Natural killer cell (primary cell): ENCODE measurements at regions not wholly inside any gene's neighbourhood (a gene's known extent, or its start where the extent isn't known, plus 50 kb on each side); places are given as distances from the start of the nearest gene placed in this dataset.

Experiments
- ATAC-seq, 3 donors: fragments of 150-1000 bp in 2 of 3; fragments of 200-7000 bp in 1 of 3; cut with Tn5 transposase; 1 replicate in 1 of 3; 2 replicates in 2 of 3; pipeline ENCODE4 v1.10.0; 2021; ENCODE audit warnings: mild to moderate bottlenecking in 2 of 3, moderate library complexity in 2 of 3
- DNase-seq, 2 donors: peaks; one replicate each; pipeline versions ENCODE4 v3.0.0 to v3.0.0-alpha.2; 2013 to 2021; ENCODE audit warnings: mixed read lengths in 1 of 2
- H3K27ac ChIP-seq: one replicate; pipeline ENCODE4 v1.5.1; 2013; ENCODE audit warnings: mild to moderate bottlenecking, low read length
- H3K27me3 ChIP-seq: one replicate; pipeline ENCODE4 v1.6.1; 2013; ENCODE audit warnings: low read length; ENCODE audit not compliant: control insufficient read depth, insufficient read depth
- H3K36me3 ChIP-seq: one replicate; pipeline ENCODE4 v1.6.1; 2013; ENCODE audit warnings: low read length; ENCODE audit not compliant: control insufficient read depth, insufficient read depth
- H3K4me1 ChIP-seq: one replicate; pipeline ENCODE4 v1.6.1; 2013; ENCODE audit warnings: low read length; ENCODE audit not compliant: control insufficient read depth, insufficient read depth
- H3K4me3 ChIP-seq: one replicate; pipeline ENCODE4 v1.5.1; 2013; ENCODE audit warnings: low read length
- H3K9me3 ChIP-seq: one replicate; pipeline ENCODE4 v1.6.1; 2013; ENCODE audit warnings: low read length; ENCODE audit not compliant: control insufficient read depth, insufficient read depth
- H3K27ac Mint-ChIP-seq, 2 donors: one replicate each; pipeline ENCODE4 v1.8.0; 2022; ENCODE audit warnings: mild to moderate bottlenecking in 2 of 2, mixed read lengths in 2 of 2, moderate library complexity in 1 of 2
- H3K27me3 Mint-ChIP-seq, 2 donors: one replicate each; pipeline ENCODE4 v1.8.0; 2022; ENCODE audit warnings: low read depth in 2 of 2, mixed read lengths in 2 of 2
- H3K36me3 Mint-ChIP-seq: one replicate; pipeline ENCODE4 v1.8.0; 2022; ENCODE audit warnings: mixed read lengths
- H3K4me1 Mint-ChIP-seq, 2 donors: one replicate each; pipeline ENCODE4 v1.8.0; 2022; ENCODE audit warnings: mixed read lengths in 2 of 2
- H3K4me3 Mint-ChIP-seq: one replicate; pipeline ENCODE4 v1.8.0; 2022; ENCODE audit warnings: mild to moderate bottlenecking, moderate library complexity, mixed read lengths
- H3K9me3 Mint-ChIP-seq, 2 donors: one replicate each; pipeline ENCODE4 v1.8.0; 2022; ENCODE audit warnings: mixed read lengths in 2 of 2
- WGBS: methylation state at CpG from one replicate; pipeline ENCODE4 v1.1.7; 2013; ENCODE audit warnings: missing lambda C conversion rate; ENCODE audit not compliant: insufficient coverage; 5-methylcytosine and 5-hydroxymethylcytosine counted together
- intact Hi-C: fragments of 100-400 bp; cut with micrococcal nuclease; formaldehyde crosslinking; loops from one replicate; pipeline ENCODE4 v1.14.2; 2022
- TF ChIP-seq, protein P1 (sequence below): fragments of 200-600 bp; IDR thresholded peaks from one replicate; pipeline ENCODE4 v1.8.0; 2022; ENCODE audit warnings: antibody characterized with exemption

DNA sequence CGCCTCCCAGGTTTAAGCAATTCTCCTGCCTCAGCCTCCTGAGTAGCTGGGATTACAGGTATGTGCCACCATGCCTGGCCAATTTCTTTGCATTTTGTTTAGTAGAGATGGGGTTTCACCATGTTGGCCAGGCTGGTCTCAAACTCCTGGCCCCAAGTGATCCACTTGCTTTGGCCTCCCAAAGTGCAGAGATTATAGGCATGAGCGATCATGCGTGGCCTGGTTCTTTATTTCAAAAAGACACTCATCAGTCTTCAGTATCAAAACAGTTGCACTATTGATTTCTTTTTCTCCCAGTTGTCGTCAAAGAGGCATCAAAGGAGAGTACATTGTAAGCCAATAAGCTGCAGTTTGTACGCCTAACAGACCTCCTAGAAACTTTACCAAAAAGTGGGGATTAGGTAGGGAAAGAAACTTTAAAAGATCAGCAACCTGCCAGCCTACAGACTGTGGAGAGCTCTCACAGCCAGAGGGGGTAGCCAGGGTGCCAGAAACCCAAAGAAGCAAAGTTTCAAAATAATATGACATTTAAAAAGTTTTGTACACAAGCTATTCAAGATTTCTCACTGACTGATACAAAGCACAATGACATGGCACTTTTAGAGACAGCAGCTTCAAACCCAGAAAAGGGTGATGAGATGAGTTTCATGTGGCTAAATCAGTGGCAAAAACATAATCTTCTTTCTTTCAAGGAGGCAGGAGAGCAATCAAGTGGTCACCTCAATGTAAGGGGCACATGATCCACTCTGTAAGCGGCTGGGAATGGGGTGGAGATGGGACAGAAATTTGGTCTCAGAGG, 83.0 kb upstream of the RALY start:
- H3K27ac Mint-ChIP-seq, result no peak overlapping the region
- TF ChIP-seq, protein P1, sequence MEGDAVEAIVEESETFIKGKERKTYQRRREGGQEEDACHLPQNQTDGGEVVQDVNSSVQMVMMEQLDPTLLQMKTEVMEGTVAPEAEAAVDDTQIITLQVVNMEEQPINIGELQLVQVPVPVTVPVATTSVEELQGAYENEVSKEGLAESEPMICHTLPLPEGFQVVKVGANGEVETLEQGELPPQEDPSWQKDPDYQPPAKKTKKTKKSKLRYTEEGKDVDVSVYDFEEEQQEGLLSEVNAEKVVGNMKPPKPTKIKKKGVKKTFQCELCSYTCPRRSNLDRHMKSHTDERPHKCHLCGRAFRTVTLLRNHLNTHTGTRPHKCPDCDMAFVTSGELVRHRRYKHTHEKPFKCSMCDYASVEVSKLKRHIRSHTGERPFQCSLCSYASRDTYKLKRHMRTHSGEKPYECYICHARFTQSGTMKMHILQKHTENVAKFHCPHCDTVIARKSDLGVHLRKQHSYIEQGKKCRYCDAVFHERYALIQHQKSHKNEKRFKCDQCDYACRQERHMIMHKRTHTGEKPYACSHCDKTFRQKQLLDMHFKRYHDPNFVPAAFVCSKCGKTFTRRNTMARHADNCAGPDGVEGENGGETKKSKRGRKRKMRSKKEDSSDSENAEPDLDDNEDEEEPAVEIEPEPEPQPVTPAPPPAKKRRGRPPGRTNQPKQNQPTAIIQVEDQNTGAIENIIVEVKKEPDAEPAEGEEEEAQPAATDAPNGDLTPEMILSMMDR, result no peak
- H3K27me3 Mint-ChIP-seq, result peaks cover 5 to 16% of the 10 kb centered on the region in 2 donors
- no peaks in the 10 kb centered on the region for H3K9me3 Mint-ChIP-seq
- Histone ChIP-seq H3K4me3 (no peak overlapping the region), H3K27me3 (no peaks in the 10 kb centered on the region), H3K36me3 (no peaks in the 10 kb centered on the region), H3K27ac (no peak overlapping the region), H3K4me1 (no peaks in the 10 kb centered on the region), H3K9me3 (no peaks in the 10 kb centered on the region)
- no peaks in the 10 kb centered on the region for H3K36me3 Mint-ChIP-seq
- H3K4me1 Mint-ChIP-seq, result no peaks in the 10 kb centered on the region
- ATAC-seq (no peak), DNase-seq (no peak)
- intact Hi-C loops, result no loop called here
- WGBS, result 86% methylated on average over 6 of the region's 6 CpGs
- H3K4me3 Mint-ChIP-seq, result no peak overlapping the region

DNA sequence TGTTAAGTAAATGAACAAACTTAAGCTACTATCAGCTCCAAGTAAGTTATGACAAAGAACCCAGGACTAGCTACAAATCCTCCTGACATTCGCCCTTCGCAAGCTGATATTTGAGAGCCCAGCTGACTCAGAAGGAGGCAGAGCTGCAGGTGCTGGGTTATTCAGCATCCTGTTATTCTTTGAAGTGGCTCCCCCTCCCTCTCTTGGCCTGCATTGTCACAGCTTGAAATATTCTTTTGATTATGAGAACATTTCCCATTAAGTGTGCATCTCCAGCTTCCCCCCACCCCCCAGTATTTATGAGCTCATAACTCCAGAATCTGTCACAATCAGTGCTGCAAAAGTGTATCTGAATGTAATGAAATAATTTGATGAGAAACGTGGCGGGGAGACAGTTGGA, 78.8 kb upstream of the RALY start:
- Histone ChIP-seq H3K4me1 (no peaks in the 10 kb centered on the region), H3K9me3 (no peaks in the 10 kb centered on the region), H3K4me3 (no peak overlapping the region), H3K27ac (no peak overlapping the region), H3K36me3 (no peaks in the 10 kb centered on the region), H3K27me3 (no peaks in the 10 kb centered on the region)
- no peak overlapping the region for H3K27ac Mint-ChIP-seq
- H3K4me3 Mint-ChIP-seq, result no peak overlapping the region
- DNase-seq (peak in 1 of 2 donors; percentile 66), ATAC-seq (no peak)
- TF ChIP-seq, protein P1, result no peak
- no peaks in the 10 kb centered on the region for H3K9me3 Mint-ChIP-seq
- intact Hi-C loops, result loop anchor here (1.0 kb wide), 2 partner anchors 154 to 214 kb away; no protein-coding TSS in a partner anchor
- no peaks in the 10 kb centered on the region for H3K4me1 Mint-ChIP-seq
- no peaks in the 10 kb centered on the region for H3K36me3 Mint-ChIP-seq
- peaks cover 7 to 10% of the 10 kb centered on the region in 2 donors for H3K27me3 Mint-ChIP-seq
- WGBS, result 56% methylated on average over 2 of the region's 4 CpGs

- H3K9me3 ChIP-seq, result no peaks in the 10 kb centered on the region
- no peaks in the 10 kb centered on the region for H3K4me1 Mint-ChIP-seq
- H3K27me3 Mint-ChIP-seq, result peaks cover 7 to 10% of the 10 kb centered on the region in 2 donors
- H3K36me3 ChIP-seq, result no peaks in the 10 kb centered on the region
- DNase-seq (peak; percentile 57 to 72), ATAC-seq (peak; percentile 67 to 76 (median 74))
- no peaks in the 10 kb centered on the region for H3K9me3 Mint-ChIP-seq
- H3K4me1 ChIP-seq, result no peaks in the 10 kb centered on the region
- no peak overlapping the region for H3K4me3 ChIP-seq
- H3K4me3 Mint-ChIP-seq, result no peak overlapping the region
- no peaks in the 10 kb centered on the region for H3K36me3 Mint-ChIP-seq
- 83% methylated on average over 6 of the region's 6 CpGs for WGBS
- TF ChIP-seq, protein P1, result peak; percentile 78
- intact Hi-C loops, result loop anchor here (1.0 kb wide), 2 partner anchors 153 to 213 kb away; no protein-coding TSS in a partner anchor
- no peak overlapping the region for H3K27ac ChIP-seq
- H3K27me3 ChIP-seq, result no peaks in the 10 kb centered on the region
- H3K27ac Mint-ChIP-seq, result no peak overlapping the region
Observed at GRCh38 chr20:33915726-33916331, 77.9 kb upstream of the RALY start.
